Epithelial cell of proximal tubule (primary cell): ENCODE measurements at regions not wholly inside any gene's neighbourhood (a gene's known extent, or its start where the extent isn't known, plus 50 kb on each side); places are given as distances from the start of the nearest gene placed in this dataset.

Experiments
- DNase-seq: peaks from one replicate; pipeline ENCODE4 v3.0.0-alpha.2; 2011; ENCODE audit warnings: low read depth
- H3K4me3 ChIP-seq: 2 replicates; pipeline ENCODE4 v1.5.1; 2011; ENCODE audit warnings: low read depth, mild to moderate bottlenecking, low read length
- TF ChIP-seq, protein P1 (sequence below): conservative IDR thresholded peaks from 2 replicates; pipeline ENCODE4 v1.5.1; 2012; ENCODE audit warnings: low read depth, mild to moderate bottlenecking, low read length

- DNase-seq, result no peak
- no peak overlapping the region for H3K4me3 ChIP-seq
- TF ChIP-seq, protein P1, sequence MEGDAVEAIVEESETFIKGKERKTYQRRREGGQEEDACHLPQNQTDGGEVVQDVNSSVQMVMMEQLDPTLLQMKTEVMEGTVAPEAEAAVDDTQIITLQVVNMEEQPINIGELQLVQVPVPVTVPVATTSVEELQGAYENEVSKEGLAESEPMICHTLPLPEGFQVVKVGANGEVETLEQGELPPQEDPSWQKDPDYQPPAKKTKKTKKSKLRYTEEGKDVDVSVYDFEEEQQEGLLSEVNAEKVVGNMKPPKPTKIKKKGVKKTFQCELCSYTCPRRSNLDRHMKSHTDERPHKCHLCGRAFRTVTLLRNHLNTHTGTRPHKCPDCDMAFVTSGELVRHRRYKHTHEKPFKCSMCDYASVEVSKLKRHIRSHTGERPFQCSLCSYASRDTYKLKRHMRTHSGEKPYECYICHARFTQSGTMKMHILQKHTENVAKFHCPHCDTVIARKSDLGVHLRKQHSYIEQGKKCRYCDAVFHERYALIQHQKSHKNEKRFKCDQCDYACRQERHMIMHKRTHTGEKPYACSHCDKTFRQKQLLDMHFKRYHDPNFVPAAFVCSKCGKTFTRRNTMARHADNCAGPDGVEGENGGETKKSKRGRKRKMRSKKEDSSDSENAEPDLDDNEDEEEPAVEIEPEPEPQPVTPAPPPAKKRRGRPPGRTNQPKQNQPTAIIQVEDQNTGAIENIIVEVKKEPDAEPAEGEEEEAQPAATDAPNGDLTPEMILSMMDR, result no peak
Observed at GRCh38 chrX:8232406-8232805, 61.3 kb upstream of the VCX2 start.

DNA sequence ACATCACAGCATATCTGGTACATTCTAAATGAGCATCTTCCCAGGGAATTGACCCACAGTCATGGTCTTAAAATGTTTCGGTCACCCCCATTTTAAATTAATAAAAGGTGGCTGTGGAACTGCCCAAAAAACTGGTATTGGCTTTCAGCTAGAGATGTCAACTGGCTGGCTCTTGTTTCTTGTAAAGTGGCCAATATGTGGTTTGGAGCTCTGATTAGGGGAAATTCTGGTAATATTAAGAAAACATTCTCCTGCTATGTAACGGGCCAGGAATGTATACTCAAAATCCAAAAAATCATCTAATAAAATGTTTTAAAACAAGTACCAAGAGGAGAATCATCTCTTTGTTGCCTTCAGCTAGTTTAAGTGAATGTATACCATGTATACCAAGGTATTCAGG is 62.0 kb upstream of the VCX2 start:
- TF ChIP-seq, protein P1, result no peak
- H3K4me3 ChIP-seq, result no peak overlapping the region
- no peak for DNase-seq

GRCh38 chrX:8235026-8235425 is 64.0 kb upstream of the VCX2 start:
- no peak overlapping the region for H3K4me3 ChIP-seq
- DNase-seq, result no peak
- TF ChIP-seq, protein P1, result no peak

- no peak overlapping the region for H3K4me3 ChIP-seq
- TF ChIP-seq, protein P1, result no peak
- DNase-seq, result no peak
Observed at GRCh38 chrX:8237718-8238117, 66.7 kb upstream of the VCX2 start.

DNA sequence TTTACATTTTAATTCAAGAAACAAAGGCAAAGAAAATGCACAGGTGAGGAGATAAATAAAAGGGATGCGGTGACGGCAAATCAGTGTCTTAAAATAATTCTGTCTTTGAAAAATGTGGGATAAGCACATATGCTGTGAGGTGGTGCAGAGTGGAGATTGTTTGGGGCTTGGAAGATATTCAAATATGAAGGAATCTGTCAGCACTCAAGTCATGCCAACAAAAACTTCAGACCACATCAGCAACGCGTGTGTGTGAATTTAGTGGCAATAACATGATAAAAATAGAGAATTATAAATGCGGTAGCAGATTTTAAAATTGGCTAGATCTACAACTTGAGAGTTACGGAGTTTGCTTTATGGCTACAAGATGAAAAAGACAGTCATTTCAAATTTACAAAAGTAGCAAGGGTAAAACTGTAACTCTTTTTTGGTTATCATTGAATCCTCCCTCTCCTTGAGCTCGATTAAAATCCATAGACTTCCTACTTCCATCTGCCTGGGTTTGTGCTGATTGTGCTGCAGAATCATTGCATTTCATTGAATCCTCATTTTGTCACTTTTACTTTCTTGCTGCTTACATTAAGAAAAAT is 71.5 kb upstream of the VCX2 start:
- H3K4me3 ChIP-seq, result no peak overlapping the region
- no peak for DNase-seq
- TF ChIP-seq, protein P1, result no peak

GRCh38 chrX:8244301-8244700 is 73.2 kb upstream of the VCX2 start:
- DNase-seq, result no peak
- no peak overlapping the region for H3K4me3 ChIP-seq
- TF ChIP-seq, protein P1, result no peak

GRCh38 chrX:8245411-8245810 is 74.3 kb upstream of the VCX2 start:
- no peak overlapping the region for H3K4me3 ChIP-seq
- TF ChIP-seq, protein P1, result no peak
- no peak for DNase-seq
